Activated T-cell treated with anti-CD3 and anti-CD28 coated beads, Interleukin-2, amount 50 U/mL, for 4 hours (primary cell): ENCODE measurements at regions not wholly inside any gene's neighbourhood (a gene's known extent, or its start where the extent isn't known, plus 50 kb on each side); places are given as distances from the start of the nearest gene placed in this dataset.
"Not testable (repeated sequence)": the region's sequence is repeated elsewhere in the genome, so short reads cannot be mapped to it uniquely, and the experiment has no call there.

Experiments
- ATAC-seq, 2 donors: fragments of 200-7000 bp; cut with Tn5 transposase; one replicate each; pipeline ENCODE4 v1.10.0; 2021
- DNase-seq: peaks from one replicate; pipeline ENCODE4 v3.0.0-alpha.2; 2020
- H3K27me3 Mint-ChIP-seq: one replicate; pipeline ENCODE4 v1.8.0; 2021; ENCODE audit warnings: low read depth, mixed read lengths
- H3K36me3 Mint-ChIP-seq: one replicate; pipeline ENCODE4 v1.8.0; 2022; ENCODE audit warnings: mixed read lengths; ENCODE audit not compliant: insufficient read depth
- H3K4me1 Mint-ChIP-seq: one replicate; pipeline ENCODE4 v1.8.0; 2021; ENCODE audit warnings: low read depth, mixed read lengths
- H3K4me3 Mint-ChIP-seq: one replicate; pipeline ENCODE4 v1.8.0; 2021; ENCODE audit warnings: mild to moderate bottlenecking, moderate library complexity, mixed read lengths
- H3K9me3 Mint-ChIP-seq: one replicate; pipeline ENCODE4 v1.8.0; 2021; ENCODE audit warnings: mixed read lengths

- no peaks in the 10 kb centered on the region for H3K27me3 Mint-ChIP-seq
- H3K4me3 Mint-ChIP-seq = no peak overlapping the region
- H3K36me3 Mint-ChIP-seq = no peaks in the 10 kb centered on the region
- no peaks in the 10 kb centered on the region for H3K9me3 Mint-ChIP-seq
- DNase-seq (no peak), ATAC-seq (no peak)
- H3K4me1 Mint-ChIP-seq = no peaks in the 10 kb centered on the region
Measured at GRCh38 chr5:87649455-87649854, 236.7 kb upstream of the CCNH start.

GRCh38 chr5:87645224-87645623 lies 232.5 kb upstream of the CCNH start:
- Mint-ChIP-seq H3K4me3 (no peak overlapping the region), H3K36me3 (no peaks in the 10 kb centered on the region), H3K4me1 (no peaks in the 10 kb centered on the region), H3K27me3 (no peaks in the 10 kb centered on the region), H3K9me3 (peaks cover 3% of the 10 kb centered on the region)
- DNase-seq (no peak), ATAC-seq (no peak)

GRCh38 chr5:87640902-87641301 lies 228.2 kb upstream of the CCNH start:
- H3K27me3 Mint-ChIP-seq = peaks cover 4% of the 10 kb centered on the region
- H3K9me3 Mint-ChIP-seq = peaks cover 3% of the 10 kb centered on the region
- ATAC-seq (no peak), DNase-seq (no peak)
- H3K4me1 Mint-ChIP-seq = no peaks in the 10 kb centered on the region
- H3K4me3 Mint-ChIP-seq = no peak overlapping the region
- H3K36me3 Mint-ChIP-seq = no peaks in the 10 kb centered on the region

DNA sequence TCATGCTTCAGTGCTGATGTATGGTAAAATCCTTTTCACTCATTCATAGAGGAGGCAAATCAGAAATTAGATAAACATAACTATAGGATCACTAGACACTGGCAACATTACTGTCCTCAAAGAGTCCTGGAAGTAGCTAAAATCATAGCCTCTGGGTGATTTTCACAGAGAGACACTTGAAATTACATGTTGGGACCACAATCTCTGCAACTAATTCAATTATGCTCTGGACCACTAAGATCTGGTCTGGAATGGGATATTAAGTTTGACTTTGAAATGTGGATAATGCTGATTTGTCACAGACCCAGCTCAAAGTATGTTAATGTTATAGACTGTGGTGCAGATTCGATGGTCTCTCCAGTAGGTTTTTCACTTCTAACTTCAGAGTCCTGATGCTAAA lies 214.6 kb upstream of the CCNH start:
- H3K9me3 Mint-ChIP-seq = no peaks in the 10 kb centered on the region
- ATAC-seq = no peak
- no peaks in the 10 kb centered on the region for H3K4me1 Mint-ChIP-seq
- no peak overlapping the region for H3K4me3 Mint-ChIP-seq
- no peak for DNase-seq
- no peaks in the 10 kb centered on the region for H3K27me3 Mint-ChIP-seq
- H3K36me3 Mint-ChIP-seq = no peaks in the 10 kb centered on the region

GRCh38 chr5:87608385-87608784 lies 195.7 kb upstream of the CCNH start:
- Mint-ChIP-seq H3K4me1 (no peaks in the 10 kb centered on the region), H3K9me3 (no peaks in the 10 kb centered on the region), H3K4me3 (no peak overlapping the region), H3K36me3 (no peaks in the 10 kb centered on the region), H3K27me3 (no peaks in the 10 kb centered on the region)
- ATAC-seq (no peak), DNase-seq (no peak)

GRCh38 chr5:87605663-87606062 lies 192.9 kb upstream of the CCNH start:
- H3K4me3 Mint-ChIP-seq = no peak overlapping the region
- no peaks in the 10 kb centered on the region for H3K4me1 Mint-ChIP-seq
- ATAC-seq (no peak), DNase-seq (no peak)
- H3K36me3 Mint-ChIP-seq = no peaks in the 10 kb centered on the region
- H3K27me3 Mint-ChIP-seq = no peaks in the 10 kb centered on the region
- no peaks in the 10 kb centered on the region for H3K9me3 Mint-ChIP-seq

DNA sequence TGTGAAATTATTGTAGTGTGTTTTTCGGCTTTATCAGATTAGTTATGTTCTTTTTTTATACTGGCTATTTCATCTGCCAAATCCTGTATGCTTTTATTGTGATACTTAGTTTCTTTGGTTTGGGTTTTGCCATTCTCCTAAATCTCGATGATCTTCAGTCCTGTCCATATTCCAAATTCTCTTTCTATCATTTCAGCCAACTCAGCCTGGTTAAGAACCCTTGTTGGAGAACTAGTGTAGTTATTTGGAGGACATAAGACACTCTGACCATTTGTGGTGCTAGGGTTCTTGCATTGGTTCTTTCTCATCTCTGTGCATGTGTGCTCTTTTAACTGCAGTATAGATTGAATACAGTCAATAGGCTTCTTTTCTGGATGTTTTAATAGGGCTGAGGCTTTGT lies 187.0 kb upstream of the CCNH start:
- H3K4me1 Mint-ChIP-seq = no peaks in the 10 kb centered on the region
- no peaks in the 10 kb centered on the region for H3K27me3 Mint-ChIP-seq
- no peak overlapping the region for H3K4me3 Mint-ChIP-seq
- DNase-seq (no peak), ATAC-seq (no peak)
- H3K36me3 Mint-ChIP-seq = no peaks in the 10 kb centered on the region
- peaks cover 3% of the 10 kb centered on the region for H3K9me3 Mint-ChIP-seq

- Mint-ChIP-seq H3K27me3 (no peaks in the 10 kb centered on the region), H3K36me3 (no peaks in the 10 kb centered on the region), H3K9me3 (peaks cover 3% of the 10 kb centered on the region), H3K4me3 (no peak overlapping the region), H3K4me1 (no peaks in the 10 kb centered on the region)
- ATAC-seq (no peak), DNase-seq (no peak)
Measured at GRCh38 chr5:87598460-87598859, 185.7 kb upstream of the CCNH start.

DNA sequence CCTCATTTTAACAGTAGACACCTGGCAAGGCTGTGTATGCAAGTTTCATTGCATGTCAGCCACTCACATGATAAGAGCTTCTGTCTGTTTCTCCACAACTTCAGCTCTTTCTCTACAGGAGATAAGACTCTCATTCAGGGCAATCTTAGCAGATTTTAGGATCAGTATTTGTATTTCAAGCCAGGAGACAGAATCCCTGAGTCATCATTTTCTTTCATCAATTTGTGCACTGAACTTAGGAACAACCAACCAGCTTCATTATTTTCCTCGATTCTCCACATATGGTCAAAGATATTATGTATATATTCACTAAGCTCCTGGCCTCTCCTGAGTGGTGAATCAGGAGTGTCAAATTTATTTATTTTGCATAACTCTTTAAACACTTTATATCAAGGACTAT lies 181.8 kb upstream of the CCNH start:
- Mint-ChIP-seq H3K4me1 (no peaks in the 10 kb centered on the region), H3K4me3 (no peak overlapping the region), H3K36me3 (no peaks in the 10 kb centered on the region), H3K27me3 (no peaks in the 10 kb centered on the region), H3K9me3 (peaks cover 3% of the 10 kb centered on the region)
- ATAC-seq = no peak
- DNase-seq = no peak

GRCh38 chr5:87589587-87589986 lies 176.9 kb upstream of the CCNH start:
- H3K36me3 Mint-ChIP-seq = no peaks in the 10 kb centered on the region
- ATAC-seq = no peak
- H3K9me3 Mint-ChIP-seq = no peaks in the 10 kb centered on the region
- no peaks in the 10 kb centered on the region for H3K27me3 Mint-ChIP-seq
- no peaks in the 10 kb centered on the region for H3K4me1 Mint-ChIP-seq
- H3K4me3 Mint-ChIP-seq = no peak overlapping the region
- DNase-seq = no peak

GRCh38 chr5:87588316-87588715 lies 175.6 kb upstream of the CCNH start:
- H3K9me3 Mint-ChIP-seq = peaks cover 3% of the 10 kb centered on the region
- DNase-seq (no peak), ATAC-seq (no peak)
- peaks cover 3% of the 10 kb centered on the region for H3K27me3 Mint-ChIP-seq
- no peak overlapping the region for H3K4me3 Mint-ChIP-seq
- H3K4me1 Mint-ChIP-seq = no peaks in the 10 kb centered on the region
- H3K36me3 Mint-ChIP-seq = no peaks in the 10 kb centered on the region

- H3K9me3 Mint-ChIP-seq, H3K27me3 Mint-ChIP-seq, H3K4me3 Mint-ChIP-seq, ATAC-seq, H3K4me1 Mint-ChIP-seq, DNase-seq, H3K36me3 Mint-ChIP-seq: not testable (repeated sequence)
Measured at GRCh38 chr5:87583704-87584103, 171.0 kb upstream of the CCNH start.

- peaks cover 5% of the 10 kb centered on the region for H3K27me3 Mint-ChIP-seq
- H3K36me3 Mint-ChIP-seq = no peaks in the 10 kb centered on the region
- H3K9me3 Mint-ChIP-seq = peaks cover 7% of the 10 kb centered on the region
- no peak overlapping the region for H3K4me3 Mint-ChIP-seq
- DNase-seq = no peak
- no peak for ATAC-seq
- H3K4me1 Mint-ChIP-seq = no peaks in the 10 kb centered on the region
Measured at GRCh38 chr5:87582149-87582548, 169.4 kb upstream of the CCNH start.

GRCh38 chr5:87581661-87582060 lies 168.9 kb upstream of the CCNH start:
- Mint-ChIP-seq H3K4me3 (no peak overlapping the region), H3K4me1 (no peaks in the 10 kb centered on the region), H3K27me3 (peaks cover 5% of the 10 kb centered on the region), H3K36me3 (no peaks in the 10 kb centered on the region), H3K9me3 (peaks cover 7% of the 10 kb centered on the region)
- no peak for ATAC-seq
- no peak for DNase-seq

DNA sequence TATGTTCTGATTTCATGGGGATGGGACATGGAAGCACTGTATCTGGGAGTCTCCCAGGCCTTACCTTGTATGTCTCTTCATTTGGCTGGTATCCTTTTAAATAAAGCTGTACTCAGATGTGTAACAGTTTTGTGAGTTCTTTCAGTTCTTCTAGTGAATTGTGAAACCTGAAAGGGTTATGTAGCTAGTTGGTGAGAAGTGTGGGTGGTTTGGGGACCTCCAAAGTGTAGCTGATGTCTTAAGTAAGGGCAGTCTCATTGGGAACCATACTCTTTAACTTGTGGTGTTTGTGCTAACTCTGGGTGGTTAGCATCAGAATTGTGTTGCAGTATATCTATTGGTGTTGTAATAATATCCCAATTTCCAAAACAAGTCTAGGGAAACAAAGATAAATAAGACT lies 166.9 kb upstream of the CCNH start:
- ATAC-seq (no peak), DNase-seq (no peak)
- peaks cover 7% of the 10 kb centered on the region for H3K9me3 Mint-ChIP-seq

GRCh38 chr5:87576867-87577266 lies 164.1 kb upstream of the CCNH start:
- Mint-ChIP-seq H3K4me1 (no peaks in the 10 kb centered on the region), H3K27me3 (peaks cover 2% of the 10 kb centered on the region), H3K36me3 (no peaks in the 10 kb centered on the region), H3K4me3 (no peak overlapping the region), H3K9me3 (no peaks in the 10 kb centered on the region)
- no peak for DNase-seq
- no peak for ATAC-seq

More for the DNA sequence above, 166.9 kb upstream of the CCNH start:
- Mint-ChIP-seq H3K27me3 (peaks cover 5% of the 10 kb centered on the region), H3K4me1 (no peaks in the 10 kb centered on the region), H3K4me3 (no peak overlapping the region), H3K36me3 (no peaks in the 10 kb centered on the region)
